Sigmoid colon (tissue), 4 donors: ENCODE measurements at regions not wholly inside any gene's neighbourhood (a gene's known extent, or its start where the extent isn't known, plus 50 kb on each side); places are given as distances from the start of the nearest gene placed in this dataset.

Experiments used
- EP300 ChIP-seq, 4 donors: sonication (generic); formaldehyde crosslinking; IDR thresholded peaks; one replicate each; pipeline ENCODE4 v1.6.1; 2017; ENCODE audit warnings: antibody characterized with exemption in 4 of 4
- POLR2A ChIP-seq, 2 donors: fragments of 450-650 bp; IDR thresholded peaks; one replicate each; pipeline ENCODE4 v1.6.1; 2016; ENCODE audit warnings: antibody characterized with exemption in 2 of 2, mild to moderate bottlenecking in 2 of 2, moderate library complexity in 2 of 2
- POLR2AphosphoS5 ChIP-seq, 4 donors: sonication (generic); formaldehyde crosslinking; IDR thresholded peaks; one replicate each; pipeline ENCODE4 v1.6.1; 2017; ENCODE audit warnings: antibody characterized with exemption in 4 of 4
- TF ChIP-seq, protein P1 (sequence below), 4 experiments: fragments of 450-650 bp in 3 of 4; fragments of 200-600 bp in 1 of 4; IDR thresholded peaks; one replicate each; pipeline ENCODE4 v1.5.1; 2016 to 2019; ENCODE audit warnings: antibody characterized with exemption in 4 of 4, mild to moderate bottlenecking in 3 of 4, moderate library complexity in 2 of 4

DNA sequence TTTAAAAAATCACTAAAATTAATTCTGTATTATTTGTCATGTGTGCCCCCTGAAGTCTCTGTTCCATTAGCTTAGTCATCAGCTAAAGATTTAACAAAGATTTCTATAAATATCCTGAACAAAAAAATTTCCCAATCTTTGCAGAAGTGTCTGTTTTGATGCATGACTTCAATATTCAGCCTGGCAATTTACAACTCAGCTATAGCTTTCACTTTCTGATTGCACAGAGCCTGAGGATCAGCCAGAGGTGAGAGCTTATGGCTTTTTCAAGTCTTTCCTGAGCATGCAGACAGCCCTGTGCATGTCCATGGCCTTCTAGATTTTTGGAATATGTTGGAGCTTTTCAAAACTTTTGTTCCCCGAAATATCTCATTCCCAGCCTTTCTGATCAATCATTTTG, 420.1 kb downstream of the ZNF674 start:
- TF ChIP-seq, protein P1, sequence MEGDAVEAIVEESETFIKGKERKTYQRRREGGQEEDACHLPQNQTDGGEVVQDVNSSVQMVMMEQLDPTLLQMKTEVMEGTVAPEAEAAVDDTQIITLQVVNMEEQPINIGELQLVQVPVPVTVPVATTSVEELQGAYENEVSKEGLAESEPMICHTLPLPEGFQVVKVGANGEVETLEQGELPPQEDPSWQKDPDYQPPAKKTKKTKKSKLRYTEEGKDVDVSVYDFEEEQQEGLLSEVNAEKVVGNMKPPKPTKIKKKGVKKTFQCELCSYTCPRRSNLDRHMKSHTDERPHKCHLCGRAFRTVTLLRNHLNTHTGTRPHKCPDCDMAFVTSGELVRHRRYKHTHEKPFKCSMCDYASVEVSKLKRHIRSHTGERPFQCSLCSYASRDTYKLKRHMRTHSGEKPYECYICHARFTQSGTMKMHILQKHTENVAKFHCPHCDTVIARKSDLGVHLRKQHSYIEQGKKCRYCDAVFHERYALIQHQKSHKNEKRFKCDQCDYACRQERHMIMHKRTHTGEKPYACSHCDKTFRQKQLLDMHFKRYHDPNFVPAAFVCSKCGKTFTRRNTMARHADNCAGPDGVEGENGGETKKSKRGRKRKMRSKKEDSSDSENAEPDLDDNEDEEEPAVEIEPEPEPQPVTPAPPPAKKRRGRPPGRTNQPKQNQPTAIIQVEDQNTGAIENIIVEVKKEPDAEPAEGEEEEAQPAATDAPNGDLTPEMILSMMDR (IDR thresholded peaks at IDR 0.05): no peak
- TF ChIP-seq POLR2A (IDR thresholded peaks at IDR 0.05) (no peak), POLR2AphosphoS5 (IDR thresholded peaks at IDR 0.05) (no peak), EP300 (IDR thresholded peaks at IDR 0.05) (no peak)
